GM18873 (cell line): ENCODE measurements at regions not wholly inside any gene's neighbourhood (a gene's known extent, or its start where the extent isn't known, plus 50 kb on each side); places are given as distances from the start of the nearest gene placed in this dataset.
"Not testable (repeated sequence)": the region's sequence is repeated elsewhere in the genome, so short reads cannot be mapped to it uniquely, and the experiment has no call there.

Experiments used
- ATAC-seq: cut with Tn5 transposase; IDR thresholded peaks from one replicate; pipeline ENCODE4 v1.9.1; 2021; ENCODE audit warnings: mild to moderate bottlenecking, moderate library complexity, moderate number of reproducible peaks; ENCODE audit not compliant: unreplicated experiment, low FRiP score

- ATAC-seq = no peak
These were observed 101.6 kb upstream of the KCND2 start for GRCh38 chr7:120171406-120171805.

DNA sequence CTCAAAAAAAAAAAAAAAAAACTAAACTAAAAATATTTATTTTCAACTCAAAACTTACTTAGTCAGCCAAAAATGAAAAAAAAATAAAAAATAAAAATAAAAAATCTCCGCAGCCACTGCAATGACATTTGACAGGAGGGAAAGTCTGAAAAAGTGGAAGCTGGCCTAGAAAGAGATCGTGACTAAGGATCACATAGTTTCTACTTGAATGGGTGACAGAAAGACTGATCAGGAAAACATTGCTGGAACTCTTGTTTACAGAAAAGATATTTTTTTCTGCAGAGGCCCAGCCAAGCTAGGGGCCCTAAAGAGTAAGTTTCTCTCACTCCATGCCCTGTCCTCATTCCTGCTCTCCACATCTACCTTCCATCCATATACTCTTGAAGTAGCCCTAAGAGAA lies 92.8 kb upstream of the KCND2 start:
- ATAC-seq = no peak

GRCh38 chr7:120181499-120181898 lies 91.5 kb upstream of the KCND2 start:
- ATAC-seq = no peak

- ATAC-seq = no peak
These were observed 88.1 kb upstream of the KCND2 start for GRCh38 chr7:120184866-120185265.

- no peak for ATAC-seq
These were observed 86.9 kb upstream of the KCND2 start for GRCh38 chr7:120185940-120186682.

- ATAC-seq = no peak
These were observed 86.3 kb upstream of the KCND2 start for GRCh38 chr7:120186688-120187087.

- ATAC-seq = no peak
These were observed 83.4 kb upstream of the KCND2 start for GRCh38 chr7:120189623-120190022.

DNA sequence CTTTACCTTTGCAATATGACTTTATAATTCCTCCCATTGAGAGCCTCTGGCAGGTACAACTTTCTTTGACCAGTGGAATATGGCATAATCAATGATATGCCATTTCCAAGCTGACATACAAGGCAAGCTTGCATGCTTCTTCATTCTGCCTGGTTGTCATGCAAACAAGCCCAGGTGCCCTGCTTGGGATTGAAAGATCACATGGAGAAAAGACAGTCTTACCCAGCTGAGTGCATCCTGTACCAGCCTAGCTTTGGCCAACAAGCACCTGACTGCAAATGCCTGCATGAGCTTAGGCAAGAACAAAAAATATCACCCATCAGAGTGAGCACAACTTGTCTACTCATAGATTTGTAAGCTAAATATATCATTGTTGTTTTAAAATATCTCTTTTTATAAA lies 82.9 kb upstream of the KCND2 start:
- no peak for ATAC-seq

DNA sequence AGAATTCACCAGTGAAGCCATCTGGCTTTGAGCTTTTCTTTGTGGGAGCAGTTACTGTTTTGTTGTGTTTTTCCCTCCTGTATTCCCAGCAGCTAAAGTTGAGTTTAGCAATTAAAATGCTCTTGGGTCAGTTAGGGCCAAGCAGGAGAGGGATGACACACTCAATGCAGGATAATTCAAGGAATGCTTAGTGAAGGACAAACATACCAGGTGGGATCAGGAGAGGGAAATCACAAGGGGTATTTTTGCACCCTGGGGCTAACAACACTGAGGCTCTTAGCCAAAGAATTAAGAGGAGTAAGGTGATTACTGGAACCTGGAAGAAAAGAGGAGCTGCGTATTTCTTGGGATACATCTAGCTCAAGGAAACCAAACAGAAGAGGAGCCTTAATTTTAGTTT lies 82.4 kb upstream of the KCND2 start:
- no peak for ATAC-seq

- ATAC-seq = not testable (repeated sequence)
These were observed 81.6 kb upstream of the KCND2 start for GRCh38 chr7:120191423-120191822.

- no peak for ATAC-seq
These were observed 71.7 kb upstream of the KCND2 start for GRCh38 chr7:120201290-120201689.

GRCh38 chr7:120205101-120205500 lies 67.9 kb upstream of the KCND2 start:
- no peak for ATAC-seq

GRCh38 chr7:120207037-120207436 lies 65.9 kb upstream of the KCND2 start:
- no peak for ATAC-seq

DNA sequence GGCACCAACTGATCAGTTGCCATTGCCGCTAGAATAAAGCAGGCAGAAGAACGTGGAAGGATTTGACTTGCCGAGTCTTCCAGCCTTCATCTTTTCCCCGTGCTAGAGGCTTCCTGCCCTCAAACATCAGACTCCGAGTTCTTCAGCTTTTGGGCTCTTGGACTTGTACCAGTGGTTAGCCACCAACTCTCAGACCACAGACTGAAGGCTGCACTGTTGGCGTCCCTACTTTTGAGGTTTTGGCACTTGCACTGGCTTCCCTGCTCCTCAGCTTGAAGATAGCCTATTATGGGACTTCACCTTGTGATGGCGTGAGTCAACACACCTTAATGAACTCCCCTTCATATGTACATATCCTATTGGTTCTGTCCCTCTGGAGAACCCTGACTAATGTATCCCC lies 57.3 kb upstream of the KCND2 start:
- ATAC-seq = no peak

DNA sequence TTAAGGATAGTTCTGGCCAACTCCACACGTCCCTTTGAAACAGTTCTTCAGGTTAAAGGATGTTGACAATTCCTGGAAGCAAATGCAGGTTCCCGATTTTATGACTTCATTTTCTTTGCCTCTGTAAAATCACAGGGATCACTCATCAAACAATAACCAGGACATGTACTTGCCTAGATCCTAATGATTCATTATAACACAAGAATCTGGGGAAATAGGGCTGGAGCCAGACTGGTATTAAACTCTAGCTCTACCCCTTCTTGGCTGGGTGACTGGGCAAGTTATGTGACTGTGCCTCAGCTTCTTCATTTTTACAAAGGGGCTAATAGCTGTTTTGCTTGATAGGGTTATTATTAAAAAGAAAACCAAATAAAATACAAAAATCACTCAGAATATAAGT lies 56.0 kb upstream of the KCND2 start:
- ATAC-seq = no peak

GRCh38 chr7:120218712-120219111 lies 54.3 kb upstream of the KCND2 start:
- no peak for ATAC-seq

DNA sequence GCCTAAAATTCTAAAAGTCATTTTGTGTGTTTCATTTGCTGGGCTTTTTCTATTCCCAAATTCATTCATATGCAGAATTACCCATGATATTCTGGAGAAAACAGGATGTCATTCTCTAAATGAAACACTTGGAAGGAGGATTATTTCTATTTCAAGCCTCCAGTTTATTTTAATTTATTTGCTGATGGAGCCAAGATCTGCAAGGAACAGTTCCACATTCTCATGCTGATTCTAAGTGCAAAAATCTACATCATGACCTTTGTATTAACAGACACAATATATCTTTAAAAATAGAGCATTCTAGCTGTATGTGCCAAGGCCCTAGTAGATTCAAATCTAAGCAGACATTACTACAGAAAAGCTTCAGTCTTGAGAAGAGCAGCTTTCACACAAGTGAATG lies 51.3 kb upstream of the KCND2 start:
- ATAC-seq = no peak
